ENCODE measurements at regions not wholly inside any gene's neighbourhood (a gene's known extent, or its start where the extent isn't known, plus 50 kb on each side); places are given as distances from the start of the nearest gene placed in this dataset.

- peak; percentile 68 for DNase-seq (ENCODE audit: insufficient read length, low spot score, missing footprints)
- Histone ChIP-seq H4K20me1 (ENCODE audit: insufficient read depth, low read length) (no peaks in the 10 kb centered on the region), H3K4me2 (ENCODE audit: insufficient read depth, low read length) (peak overlapping the region; percentile 59), H3K27ac (ENCODE audit: low read depth, low read length) (no peak overlapping the region), H2AFZ (ENCODE audit: low read length) (no peak overlapping the region), H3K27me3 (ENCODE audit: insufficient read depth, low read length) (peaks cover 25% of the 10 kb centered on the region), H3K9me3 (ENCODE audit: low read depth, low read length) (no peaks in the 10 kb centered on the region), H3K4me3 (ENCODE audit: insufficient read depth, low read length) (no peak overlapping the region), H3K36me3 (ENCODE audit: insufficient read depth, low read length) (no peaks in the 10 kb centered on the region), H3K79me2 (ENCODE audit: insufficient read depth, low read length) (no peaks in the 10 kb centered on the region), H3K4me1 (ENCODE audit: insufficient read depth, low read length) (peaks cover 15% of the 10 kb centered on the region)
- TF ChIP-seq CTCF (IDR thresholded peaks at IDR 0.05; ENCODE audit: extremely low read depth, low read depth, low read length), result no peak
Observed at GRCh38 chr16:86222547-86222946, 287.8 kb upstream of the FOXF1 start.

- Histone ChIP-seq H3K27ac (ENCODE audit: low read depth, low read length) (no peak overlapping the region), H3K4me2 (ENCODE audit: insufficient read depth, low read length) (peak overlapping the region; percentile 59), H2AFZ (ENCODE audit: low read length) (no peak overlapping the region), H3K27me3 (ENCODE audit: insufficient read depth, low read length) (peaks cover 27% of the 10 kb centered on the region), H3K4me1 (ENCODE audit: insufficient read depth, low read length) (peaks cover 18% of the 10 kb centered on the region), H3K36me3 (ENCODE audit: insufficient read depth, low read length) (no peaks in the 10 kb centered on the region), H3K9me3 (ENCODE audit: low read depth, low read length) (no peaks in the 10 kb centered on the region), H3K4me3 (ENCODE audit: insufficient read depth, low read length) (no peak overlapping the region), H4K20me1 (ENCODE audit: insufficient read depth, low read length) (no peaks in the 10 kb centered on the region), H3K79me2 (ENCODE audit: insufficient read depth, low read length) (no peaks in the 10 kb centered on the region)
- peak; percentile 93 for DNase-seq (ENCODE audit: insufficient read length, low spot score, missing footprints)
- TF ChIP-seq CTCF (IDR thresholded peaks at IDR 0.05; ENCODE audit: extremely low read depth, low read depth, low read length), result no peak
Observed at GRCh38 chr16:86222965-86223551, 287.3 kb upstream of the FOXF1 start.

GRCh38 chr16:86224126-86224525 is 286.2 kb upstream of the FOXF1 start:
- no peak for TF ChIP-seq CTCF (IDR thresholded peaks at IDR 0.05; ENCODE audit: extremely low read depth, low read depth, low read length)
- H3K36me3 ChIP-seq (ENCODE audit: insufficient read depth, low read length), result no peaks in the 10 kb centered on the region
- H3K4me2 ChIP-seq (ENCODE audit: insufficient read depth, low read length), result no peak overlapping the region
- H3K27ac ChIP-seq (ENCODE audit: low read depth, low read length), result no peak overlapping the region
- H3K4me1 ChIP-seq (ENCODE audit: insufficient read depth, low read length), result peaks cover 18% of the 10 kb centered on the region
- no peaks in the 10 kb centered on the region for H4K20me1 ChIP-seq (ENCODE audit: insufficient read depth, low read length)
- peaks cover 35% of the 10 kb centered on the region for H3K27me3 ChIP-seq (ENCODE audit: insufficient read depth, low read length)
- H3K79me2 ChIP-seq (ENCODE audit: insufficient read depth, low read length), result no peaks in the 10 kb centered on the region
- H3K9me3 ChIP-seq (ENCODE audit: low read depth, low read length), result no peaks in the 10 kb centered on the region
- DNase-seq (ENCODE audit: insufficient read length, low spot score, missing footprints), result peak; percentile 19
- no peak overlapping the region for H3K4me3 ChIP-seq (ENCODE audit: insufficient read depth, low read length)
- H2AFZ ChIP-seq (ENCODE audit: low read length), result no peak overlapping the region

GRCh38 chr16:86224629-86225028 is 285.7 kb upstream of the FOXF1 start:
- Histone ChIP-seq H2AFZ (ENCODE audit: low read length) (no peak overlapping the region), H4K20me1 (ENCODE audit: insufficient read depth, low read length) (no peaks in the 10 kb centered on the region), H3K4me3 (ENCODE audit: insufficient read depth, low read length) (no peak overlapping the region), H3K36me3 (ENCODE audit: insufficient read depth, low read length) (no peaks in the 10 kb centered on the region), H3K4me2 (ENCODE audit: insufficient read depth, low read length) (no peak overlapping the region), H3K4me1 (ENCODE audit: insufficient read depth, low read length) (peaks cover 18% of the 10 kb centered on the region), H3K27ac (ENCODE audit: low read depth, low read length) (no peak overlapping the region), H3K27me3 (ENCODE audit: insufficient read depth, low read length) (peaks cover 36% of the 10 kb centered on the region), H3K79me2 (ENCODE audit: insufficient read depth, low read length) (no peaks in the 10 kb centered on the region), H3K9me3 (ENCODE audit: low read depth, low read length) (no peaks in the 10 kb centered on the region)
- peak; percentile 35 for DNase-seq (ENCODE audit: insufficient read length, low spot score, missing footprints)
- no peak for TF ChIP-seq CTCF (IDR thresholded peaks at IDR 0.05; ENCODE audit: extremely low read depth, low read depth, low read length)
